GM21367 (cell line): ENCODE measurements at regions not wholly inside any gene's neighbourhood (a gene's known extent, or its start where the extent isn't known, plus 50 kb on each side); places are given as distances from the start of the nearest gene placed in this dataset.
"Not testable (repeated sequence)": the region's sequence is repeated elsewhere in the genome, so short reads cannot be mapped to it uniquely, and the experiment has no call there.

ENCODE experiments used
- ATAC-seq: cut with Tn5 transposase; IDR thresholded peaks from one replicate; pipeline ENCODE4 v1.9.1; 2021; ENCODE audit not compliant: unreplicated experiment

DNA sequence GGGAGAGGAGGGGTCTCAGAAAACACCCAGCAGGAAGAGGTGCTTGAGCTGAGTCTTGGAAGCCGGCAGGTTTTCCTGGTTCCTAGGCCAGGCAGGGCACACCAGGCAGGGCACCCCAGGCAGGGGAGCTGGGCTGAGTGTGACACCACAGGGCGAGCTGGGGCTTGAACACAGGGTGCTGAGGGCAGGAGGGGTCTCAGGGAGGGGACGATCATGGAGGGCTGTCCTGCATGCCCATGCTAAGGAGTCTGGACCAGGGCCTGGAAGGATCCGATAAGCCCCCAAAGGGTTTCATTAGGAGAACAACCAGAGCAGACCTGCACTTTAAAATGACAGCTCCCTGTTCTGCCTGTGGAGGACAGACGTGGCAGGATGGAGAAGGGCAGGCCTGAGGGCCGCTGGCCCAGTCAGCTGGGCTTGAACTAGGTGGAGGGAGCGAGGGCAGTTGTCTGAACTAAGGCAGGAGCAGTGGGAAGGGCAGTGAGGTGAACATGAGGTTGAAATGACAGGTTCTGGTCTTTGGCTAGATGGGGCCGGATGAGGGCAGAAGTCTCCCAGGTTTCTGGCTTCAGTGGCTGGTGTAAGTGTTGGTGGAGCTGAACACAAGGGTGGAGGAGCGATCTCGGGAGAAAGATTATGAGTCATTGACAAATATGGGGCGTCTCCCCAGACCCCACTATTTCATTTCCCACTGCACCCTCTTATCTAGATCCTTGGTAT, 171.0 kb upstream of the PZP start:
- ATAC-seq = no peak

- no peak for ATAC-seq
Measured at GRCh38 chr12:9378430-9378835, 170.2 kb upstream of the PZP start.

- no peak for ATAC-seq
Measured at GRCh38 chr12:9372202-9372601, 164.0 kb upstream of the PZP start.

DNA sequence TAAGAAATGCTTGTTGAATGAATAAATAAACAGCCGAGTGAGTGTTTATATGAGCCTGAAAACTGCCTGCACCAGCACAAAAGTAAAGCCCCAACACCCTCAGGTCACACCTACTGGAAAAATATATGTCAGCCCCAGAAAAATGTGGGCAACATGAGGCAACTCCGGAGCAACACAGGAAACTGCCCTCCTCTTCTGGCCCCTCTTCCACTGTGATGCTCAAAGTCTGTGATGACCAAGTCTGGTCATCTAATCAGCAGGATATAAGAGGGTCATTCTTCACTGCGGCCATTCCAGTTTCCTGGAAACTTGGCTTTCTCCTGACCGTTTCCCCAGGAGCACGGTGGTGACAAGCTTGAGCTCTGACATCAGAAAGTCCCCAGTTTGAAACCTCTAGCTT, 159.6 kb upstream of the PZP start:
- no peak for ATAC-seq

- no peak for ATAC-seq
Measured at GRCh38 chr12:9367201-9367600, 159.0 kb upstream of the PZP start.

DNA sequence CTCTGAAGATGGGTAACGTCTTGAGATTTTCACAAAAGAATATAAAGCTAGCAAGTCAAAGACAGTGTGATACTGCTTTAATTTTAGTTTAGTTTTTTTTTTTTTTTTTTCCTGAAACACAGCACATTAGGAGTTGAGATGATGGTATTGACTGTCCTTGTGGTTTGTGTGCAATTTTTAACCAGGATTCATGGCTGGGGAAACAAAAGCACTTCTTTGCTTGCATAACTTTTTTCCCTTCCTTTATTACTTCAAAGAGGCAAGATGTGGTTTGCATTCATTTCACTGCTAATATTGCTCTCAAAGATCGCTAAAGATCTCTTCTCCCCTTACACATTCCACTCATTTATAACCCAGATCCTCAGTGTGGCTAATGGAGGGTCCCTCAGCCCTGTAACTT, 157.1 kb upstream of the PZP start:
- no peak for ATAC-seq

DNA sequence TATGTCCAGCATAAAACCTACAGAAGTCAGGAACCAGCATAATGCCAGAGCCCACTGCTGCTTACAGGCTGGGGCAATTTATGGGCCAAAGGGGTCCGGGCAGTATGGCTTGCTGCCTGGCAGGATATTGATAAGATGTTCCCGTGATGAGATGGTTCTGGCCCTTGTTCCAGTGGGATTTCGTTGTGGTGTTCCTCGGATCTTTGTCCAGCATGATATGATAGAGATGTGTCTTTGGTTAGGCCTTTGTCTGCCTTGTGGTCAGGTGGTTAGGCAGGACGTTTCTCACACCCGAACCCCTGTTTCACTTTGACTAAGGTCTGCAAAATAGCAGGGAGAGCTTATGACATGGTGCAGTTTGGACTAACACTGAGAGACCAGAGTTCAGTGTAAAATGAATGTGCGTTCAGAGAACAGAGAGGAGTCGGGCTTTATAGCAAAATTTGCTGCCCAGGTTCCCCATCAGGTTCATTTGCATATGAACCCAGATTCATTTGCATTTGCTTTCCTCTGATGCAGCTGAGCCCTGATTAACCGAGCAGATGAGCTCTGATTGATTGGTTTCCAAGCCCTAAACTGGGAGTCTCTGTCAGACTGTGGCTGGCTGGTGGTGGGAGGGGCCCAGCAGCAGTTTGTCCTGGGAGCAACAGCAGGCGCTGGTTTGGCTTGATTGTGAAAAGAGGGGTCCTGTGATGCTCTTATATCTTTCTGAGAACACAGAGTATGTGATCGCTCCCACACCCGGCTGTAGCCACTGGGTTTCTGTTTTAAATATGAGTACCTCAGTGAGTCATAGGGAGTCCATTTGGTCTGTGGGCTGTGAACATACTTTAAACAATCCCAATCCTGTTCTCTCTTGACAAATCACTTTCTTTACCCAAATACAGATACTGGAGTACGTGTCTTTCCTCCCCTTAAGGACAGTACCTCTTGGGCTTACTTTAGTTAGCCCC, 156.3 kb upstream of the PZP start:
- ATAC-seq = peak; percentile 73

GRCh38 chr12:9363145-9363544, 154.9 kb upstream of the PZP start:
- no peak for ATAC-seq

- ATAC-seq = no peak
Measured at GRCh38 chr12:9361879-9362326, 153.7 kb upstream of the PZP start.

GRCh38 chr12:9354009-9354754, 146.0 kb upstream of the PZP start:
- not testable (repeated sequence) for ATAC-seq

DNA sequence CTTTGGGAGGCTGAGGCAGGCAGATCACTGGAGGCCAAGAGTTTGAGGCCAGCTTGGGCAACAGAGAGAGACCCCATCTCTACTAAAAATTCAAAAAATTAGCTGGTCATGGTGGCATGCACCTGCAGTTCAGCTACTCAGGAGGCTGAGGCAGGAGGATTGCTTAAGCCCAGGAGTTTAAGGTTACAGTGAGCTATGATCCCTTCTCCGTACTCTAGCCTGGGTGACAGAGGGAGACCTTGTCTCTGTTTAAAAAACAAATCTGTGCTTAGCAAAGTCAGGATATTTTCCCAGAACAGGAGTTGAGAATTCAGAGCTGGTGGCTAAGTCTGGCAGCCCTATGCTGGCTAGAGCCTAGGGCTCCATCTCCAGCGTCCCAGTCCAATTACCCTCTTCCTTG, 142.9 kb upstream of the PZP start:
- no peak for ATAC-seq

GRCh38 chr12:9349888-9350885, 142.0 kb upstream of the PZP start:
- ATAC-seq = no peak

DNA sequence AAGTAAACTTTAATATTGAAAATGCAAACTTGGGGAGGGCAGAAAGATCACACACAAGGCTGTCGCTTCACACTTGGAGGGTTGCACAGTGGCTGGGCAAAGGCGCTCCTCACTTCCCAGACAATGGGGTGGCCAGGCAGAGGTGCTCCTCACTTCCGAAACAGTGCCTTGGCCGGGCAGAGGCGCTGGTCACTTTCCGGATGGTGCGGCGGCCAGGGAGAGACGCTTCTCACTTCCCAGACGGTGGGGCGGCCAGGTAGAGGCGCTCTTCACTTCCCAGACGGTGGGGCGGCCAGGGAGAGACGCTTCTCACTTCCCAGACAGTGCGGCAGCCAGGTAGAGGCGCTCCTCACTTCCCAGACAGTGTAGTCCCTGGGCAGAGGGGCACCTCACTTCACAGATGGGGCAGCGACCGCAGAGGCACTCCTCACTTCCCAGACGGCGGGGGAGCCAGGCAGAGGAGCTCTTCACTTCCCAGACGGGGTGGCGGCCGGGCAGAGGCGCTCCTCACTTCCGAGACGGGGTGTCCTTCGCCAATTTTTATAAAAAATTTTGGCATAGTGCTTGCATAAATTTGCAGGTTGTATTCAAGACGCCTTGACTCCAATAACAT, 140.8 kb upstream of the PZP start:
- ATAC-seq = no peak

- ATAC-seq = no peak
Measured at GRCh38 chr12:9347328-9348127, 139.3 kb upstream of the PZP start.

DNA sequence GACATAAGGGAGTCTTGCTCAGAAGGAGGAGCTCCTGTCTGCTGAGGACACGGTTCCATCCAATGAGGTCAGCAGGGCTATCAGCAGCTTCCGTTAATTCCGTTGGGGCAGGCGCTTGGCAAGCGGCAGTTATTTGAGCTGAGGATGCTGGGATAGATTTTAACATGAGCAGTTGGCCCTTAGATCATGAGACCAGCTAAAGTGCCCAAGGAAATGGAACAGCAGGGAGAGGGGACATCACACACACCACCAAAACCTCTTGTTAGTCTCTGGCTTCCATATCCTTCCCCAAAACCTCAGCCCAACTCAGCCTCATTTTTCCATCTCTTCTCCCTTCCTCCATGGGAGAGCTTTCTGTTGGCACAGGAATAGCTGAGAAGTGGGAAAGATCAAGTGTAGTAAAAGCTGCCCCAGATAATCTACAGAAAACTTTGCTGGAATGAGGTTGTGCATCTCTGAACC, 138.7 kb upstream of the PZP start:
- no peak for ATAC-seq

DNA sequence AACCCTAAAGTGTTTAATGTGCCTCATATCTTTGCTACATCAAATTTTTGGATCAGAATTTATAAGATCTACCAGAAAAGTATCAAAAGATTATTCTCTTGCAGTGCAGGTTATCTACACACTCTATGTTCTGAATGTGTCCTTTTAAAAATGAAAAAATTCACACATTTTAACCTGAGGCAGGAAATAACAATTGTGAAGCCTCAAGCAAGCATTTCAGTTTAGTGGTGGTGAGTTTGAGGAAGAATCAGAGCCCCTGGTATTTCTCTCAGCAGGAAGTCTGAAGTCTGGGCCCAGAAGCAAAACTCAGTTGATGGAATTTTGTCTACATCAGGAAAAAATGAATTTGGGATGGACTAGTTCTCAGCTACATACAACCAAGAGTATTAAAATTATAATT, 137.0 kb upstream of the PZP start:
- no peak for ATAC-seq

DNA sequence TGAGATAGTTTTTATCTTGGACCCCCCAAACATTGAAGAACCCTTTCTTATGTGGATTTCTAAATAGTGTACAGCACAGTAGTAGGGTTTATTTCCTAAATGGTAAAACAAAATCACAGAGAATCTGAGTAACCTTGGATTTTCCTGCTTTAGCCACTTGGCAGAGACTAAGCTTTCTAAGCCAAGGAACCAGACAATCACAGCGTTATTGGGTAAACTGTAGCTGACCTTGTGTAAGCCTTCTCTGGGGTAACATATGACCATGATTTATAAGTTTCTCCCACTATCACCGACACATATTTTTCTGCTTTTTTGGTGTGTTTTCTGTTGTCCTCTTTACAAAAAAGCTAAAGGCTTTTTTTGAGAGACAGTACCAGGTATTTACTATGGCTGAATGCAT, 136.3 kb upstream of the PZP start:
- no peak for ATAC-seq

GRCh38 chr12:9343731-9344130, 135.5 kb upstream of the PZP start:
- no peak for ATAC-seq
